ENCODE measurements at regions not wholly inside any gene's neighbourhood (a gene's known extent, or its start where the extent isn't known, plus 50 kb on each side); places are given as distances from the start of the nearest gene placed in this dataset.

GRCh38 chr1:184247671-184248070 is 139.2 kb upstream of the C1orf21 start:
- H2BK15ac ChIP-seq (ENCODE audit: low read depth, low read length) = no peak overlapping the region
- no peaks in the 10 kb centered on the region for H3K9me3 Mint-ChIP-seq
- H3K4me2 ChIP-seq (ENCODE audit: insufficient read depth, insufficient read length, low read length) = no peak overlapping the region
- no peak overlapping the region for H2BK20ac ChIP-seq (ENCODE audit: low read depth, low read length, poor library complexity, severe bottlenecking)
- H4K8ac ChIP-seq (replicated peaks; ENCODE audit: insufficient read length, low read depth, low read length) = no peak overlapping the region
- H3K27me3 ChIP-seq (ENCODE audit: insufficient read depth, low read length) = no peaks in the 10 kb centered on the region
- H3K23me2 ChIP-seq (ENCODE audit: insufficient read length, low read depth, low read length, poor library complexity, severe bottlenecking) = no peaks in the 10 kb centered on the region
- no peaks in the 10 kb centered on the region for H3K79me2 ChIP-seq (ENCODE audit: insufficient read depth, low read length)
- no peak overlapping the region for H4K5ac ChIP-seq (ENCODE audit: insufficient read length, low read depth, low read length)
- no peak overlapping the region for H3K4ac ChIP-seq (ENCODE audit: low read depth, low read length)
- H2BK5ac ChIP-seq (ENCODE audit: insufficient read length, low read length) = no peak overlapping the region
- H4K91ac ChIP-seq (ENCODE audit: insufficient read length, low read depth, low read length) = no peak overlapping the region
- H2BK12ac ChIP-seq (ENCODE audit: insufficient read length, low read depth, low read length) = no peak overlapping the region
- H3K9ac ChIP-seq (ENCODE audit: extremely low read depth, insufficient read length, low read length) = no peak overlapping the region
- WGBS (ENCODE audit: extremely low coverage, insufficient read length, low lambda C conversion rate) = 100% methylated on average over 1 of the region's 1 CpG
- no peak overlapping the region for H3K14ac ChIP-seq (ENCODE audit: insufficient read depth, low read length)
- no peak overlapping the region for H2BK120ac ChIP-seq (ENCODE audit: low read depth, low read length, poor library complexity, severe bottlenecking)
- H2AFZ ChIP-seq (ENCODE audit: low read length) = no peak overlapping the region
- no peak overlapping the region for H3K23ac ChIP-seq (ENCODE audit: insufficient read length, low read depth, low read length)
- H2AK5ac ChIP-seq (ENCODE audit: insufficient read length, low read length) = no peak overlapping the region
- H3K9me3 ChIP-seq (ENCODE audit: control insufficient read depth, low read depth, low read length) = no peaks in the 10 kb centered on the region
- H3T11ph ChIP-seq (ENCODE audit: low read length) = no peak overlapping the region
- H4K20me1 ChIP-seq (ENCODE audit: control insufficient read depth, insufficient read depth, insufficient read length) = no peaks in the 10 kb centered on the region
- H3K4me1 Mint-ChIP-seq = peaks cover 4 to 9% of the 10 kb centered on the region in 2 experiments
- H3K18ac ChIP-seq (ENCODE audit: insufficient read length, low read depth, low read length) = no peak overlapping the region
- no peak for DNase-seq
- no peak overlapping the region for H3K4me3 Mint-ChIP-seq
- H3K36me3 Mint-ChIP-seq (ENCODE audit: insufficient read depth in 1 of 3, low read depth in 3 of 3) = no peaks in the 10 kb centered on the region
- H3K79me1 ChIP-seq (ENCODE audit: insufficient read depth, low read depth, low read length, poor library complexity, severe bottlenecking) = no peaks in the 10 kb centered on the region
- no peak overlapping the region for H3K27ac ChIP-seq (ENCODE audit: insufficient read length, low read depth, low read length)
- TF ChIP-seq CTCF (conservative IDR thresholded peaks at IDR 0.05) = no peak
- peaks cover 2% of the 10 kb centered on the region for H3K27me3 Mint-ChIP-seq (ENCODE audit: low read depth)
- no peak overlapping the region for H3K56ac ChIP-seq (ENCODE audit: insufficient read length, low read depth, low read length)
- no peak overlapping the region for H3K27ac Mint-ChIP-seq
- H3K4me1 ChIP-seq (ENCODE audit: insufficient read depth, low read length) = no peaks in the 10 kb centered on the region
